Thymus (tissue), 11 donors: ENCODE measurements at regions not wholly inside any gene's neighbourhood (a gene's known extent, or its start where the extent isn't known, plus 50 kb on each side); places are given as distances from the start of the nearest gene placed in this dataset.

ENCODE experiments used
- DNase-seq, 9 donors: peaks; one replicate each; pipeline ENCODE4 v3.0.0-alpha.2; 2013; ENCODE audit warnings: low spot score in 9 of 9, low read depth in 6 of 9, missing footprints in 1 of 9
- H3K27ac ChIP-seq, 2 donors: one replicate each; pipeline ENCODE4 v1.5.1; 2013; ENCODE audit warnings: control low read depth in 1 of 2, low read depth in 1 of 2, low read length in 1 of 2, mild to moderate bottlenecking in 1 of 2, moderate library complexity in 1 of 2
- H3K27me3 ChIP-seq, 2 donors: one replicate each; pipeline ENCODE4 v1.5.1; 2013; ENCODE audit warnings: low read length in 1 of 2; ENCODE audit not compliant: control insufficient read depth in 2 of 2, insufficient read depth in 1 of 2
- H3K36me3 ChIP-seq, 2 donors: one replicate each; pipeline ENCODE4 v1.5.1; 2013; ENCODE audit warnings: low read length in 1 of 2, mild to moderate bottlenecking in 1 of 2, moderate library complexity in 1 of 2; ENCODE audit not compliant: control insufficient read depth in 2 of 2, insufficient read depth in 2 of 2
- H3K4me1 ChIP-seq, 2 donors: one replicate each; pipeline ENCODE4 v1.5.1; 2013; ENCODE audit warnings: low read length in 2 of 2; ENCODE audit not compliant: control insufficient read depth in 2 of 2, insufficient read depth in 2 of 2
- H3K4me3 ChIP-seq, 2 donors: one replicate each; pipeline ENCODE4 v1.5.1; 2013; ENCODE audit warnings: low read length in 2 of 2, control low read depth in 1 of 2, mild to moderate bottlenecking in 1 of 2
- H3K9me3 ChIP-seq, 2 donors: one replicate each; pipeline ENCODE4 v1.5.1; 2013; ENCODE audit warnings: low read length in 1 of 2, mild to moderate bottlenecking in 1 of 2; ENCODE audit not compliant: control insufficient read depth in 2 of 2, insufficient read depth in 1 of 2
- WGBS: extraction: QIAGEN DNeasy Blood & Tissue Kit; methylation state at CpG from one replicate; pipeline ENCODE4 v1.1.7; 2013; 5-methylcytosine and 5-hydroxymethylcytosine counted together
- donor health status: healthy.

DNA sequence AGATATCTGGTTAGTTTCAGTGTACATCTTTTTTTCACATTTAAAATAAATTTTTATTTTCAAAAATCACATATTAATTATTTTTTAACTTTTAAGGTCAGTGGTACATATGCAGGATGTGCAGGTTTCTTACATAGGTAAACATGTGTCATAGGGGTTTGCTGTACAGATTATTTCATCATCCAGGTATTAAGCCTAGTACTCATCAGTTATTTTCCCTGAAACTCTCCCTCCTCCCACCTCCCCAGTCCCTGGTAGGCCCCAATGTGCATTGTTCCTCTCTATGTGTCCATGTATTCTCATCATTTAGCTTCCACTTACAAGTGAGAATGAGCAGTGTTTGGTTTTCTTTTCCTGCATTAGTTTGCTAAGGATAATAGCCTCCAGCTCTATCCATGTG, 323.0 kb downstream of the C7orf25 start:
- Histone ChIP-seq H3K4me3 (no peak overlapping the region), H3K27me3 (no peaks in the 10 kb centered on the region), H3K36me3 (no peaks in the 10 kb centered on the region), H3K4me1 (no peaks in the 10 kb centered on the region), H3K9me3 (no peaks in the 10 kb centered on the region), H3K27ac (no peak overlapping the region)
- no peak for DNase-seq

DNA sequence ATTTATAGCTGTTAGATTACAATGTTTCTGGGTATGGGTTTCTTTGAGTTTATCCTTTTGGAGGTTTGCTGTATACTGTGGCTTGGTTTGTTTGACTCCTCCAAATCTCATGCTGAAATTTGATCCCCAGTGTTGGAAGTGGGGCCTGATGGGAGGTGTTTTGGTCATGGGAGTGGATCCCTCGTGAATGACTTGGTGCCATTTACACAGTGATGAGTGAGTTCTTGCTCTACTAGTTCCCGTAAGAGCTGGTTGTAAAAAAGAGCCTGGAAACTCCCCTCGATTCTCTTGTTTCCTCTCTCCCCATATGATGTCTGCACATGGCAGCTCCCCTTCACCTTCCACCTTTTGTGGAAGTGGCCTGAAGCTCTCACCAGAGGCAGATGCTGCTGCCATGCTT, 324.1 kb downstream of the C7orf25 start:
- H3K4me3 ChIP-seq: no peak overlapping the region
- no peaks in the 10 kb centered on the region for H3K36me3 ChIP-seq
- WGBS: 82% methylated on average over 3 of the region's 3 CpGs
- H3K4me1 ChIP-seq: no peaks in the 10 kb centered on the region
- peak in 1 of 9 donors; percentile 11 for DNase-seq
- H3K27me3 ChIP-seq: no peaks in the 10 kb centered on the region
- no peaks in the 10 kb centered on the region for H3K9me3 ChIP-seq
- H3K27ac ChIP-seq: peak overlapping the region; percentile 19 to 31

DNA sequence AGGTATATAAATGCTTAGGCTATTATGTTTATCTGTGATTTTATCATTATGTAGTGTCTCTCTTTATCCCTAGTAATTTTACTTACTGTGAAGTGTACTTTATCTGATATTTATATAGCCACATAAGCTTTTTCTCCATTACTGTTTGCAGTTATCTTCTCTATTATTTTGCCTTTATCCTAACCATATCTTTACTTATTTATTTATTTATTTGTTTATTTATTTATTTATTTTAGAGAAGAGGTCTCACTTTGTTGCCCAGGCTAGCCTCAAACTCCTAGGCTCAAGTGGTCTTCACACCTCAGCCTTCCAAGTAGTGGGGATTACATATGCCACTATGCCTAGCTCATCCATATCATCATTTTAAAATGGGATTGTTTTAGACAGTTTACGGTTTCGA, 331.8 kb downstream of the C7orf25 start:
- Histone ChIP-seq H3K27ac (no peak overlapping the region), H3K4me3 (no peak overlapping the region), H3K27me3 (no peaks in the 10 kb centered on the region), H3K4me1 (no peaks in the 10 kb centered on the region), H3K9me3 (no peaks in the 10 kb centered on the region), H3K36me3 (no peaks in the 10 kb centered on the region)
- DNase-seq: no peak
- 98% methylated on average over 2 of the region's 2 CpGs for WGBS

DNA sequence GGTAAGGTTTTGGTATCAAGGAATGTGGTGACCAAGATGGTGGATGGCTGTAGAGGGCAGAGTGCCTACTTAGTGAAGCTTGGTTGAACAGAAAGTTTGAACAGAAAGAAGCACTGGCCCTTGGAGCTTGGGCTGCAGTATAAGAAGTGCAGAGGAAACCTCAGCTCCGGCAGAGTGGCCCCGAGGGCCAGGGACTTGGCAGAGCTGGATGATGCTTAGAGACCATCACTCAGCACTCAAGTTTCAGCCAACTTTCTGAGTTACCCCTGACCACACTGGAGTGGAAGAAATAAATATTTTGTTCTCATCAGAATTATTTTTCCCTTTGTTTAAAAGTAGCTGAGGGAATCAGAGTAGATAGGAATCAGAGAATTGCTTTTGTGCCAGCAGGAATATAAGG, 336.7 kb downstream of the C7orf25 start:
- peak overlapping the region in 1 of 2 donors; percentile 18 for H3K27ac ChIP-seq
- no peaks in the 10 kb centered on the region for H3K9me3 ChIP-seq
- WGBS: 77% methylated on average over 2 of the region's 2 CpGs
- H3K4me1 ChIP-seq: no peaks in the 10 kb centered on the region
- H3K36me3 ChIP-seq: no peaks in the 10 kb centered on the region
- no peaks in the 10 kb centered on the region for H3K27me3 ChIP-seq
- H3K4me3 ChIP-seq: no peak overlapping the region
- no peak for DNase-seq

DNA sequence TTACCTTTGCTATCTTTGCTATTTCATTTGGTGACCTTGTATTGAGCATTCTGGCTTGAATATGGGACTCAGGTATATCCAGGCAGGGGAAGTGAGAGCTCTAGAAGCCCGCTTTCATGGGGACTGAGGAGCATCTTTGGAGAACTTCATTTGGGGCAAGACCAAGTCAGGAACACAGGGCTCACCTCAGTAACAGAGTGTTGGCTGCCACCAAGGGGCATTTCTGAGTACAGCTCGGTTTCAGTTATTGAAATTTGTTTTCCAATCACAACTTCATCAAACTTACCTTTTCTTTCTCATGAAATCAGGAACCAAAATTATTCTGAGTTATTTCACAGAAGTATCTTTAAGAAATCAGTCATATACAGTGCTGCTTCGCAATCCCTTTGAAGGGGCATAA, 337.2 kb downstream of the C7orf25 start:
- Histone ChIP-seq H3K4me1 (no peaks in the 10 kb centered on the region), H3K4me3 (no peak overlapping the region), H3K27ac (no peak overlapping the region), H3K9me3 (no peaks in the 10 kb centered on the region), H3K36me3 (no peaks in the 10 kb centered on the region), H3K27me3 (no peaks in the 10 kb centered on the region)
- DNase-seq: no peak
- WGBS: 76% methylated on average over 3 of the region's 3 CpGs

DNA sequence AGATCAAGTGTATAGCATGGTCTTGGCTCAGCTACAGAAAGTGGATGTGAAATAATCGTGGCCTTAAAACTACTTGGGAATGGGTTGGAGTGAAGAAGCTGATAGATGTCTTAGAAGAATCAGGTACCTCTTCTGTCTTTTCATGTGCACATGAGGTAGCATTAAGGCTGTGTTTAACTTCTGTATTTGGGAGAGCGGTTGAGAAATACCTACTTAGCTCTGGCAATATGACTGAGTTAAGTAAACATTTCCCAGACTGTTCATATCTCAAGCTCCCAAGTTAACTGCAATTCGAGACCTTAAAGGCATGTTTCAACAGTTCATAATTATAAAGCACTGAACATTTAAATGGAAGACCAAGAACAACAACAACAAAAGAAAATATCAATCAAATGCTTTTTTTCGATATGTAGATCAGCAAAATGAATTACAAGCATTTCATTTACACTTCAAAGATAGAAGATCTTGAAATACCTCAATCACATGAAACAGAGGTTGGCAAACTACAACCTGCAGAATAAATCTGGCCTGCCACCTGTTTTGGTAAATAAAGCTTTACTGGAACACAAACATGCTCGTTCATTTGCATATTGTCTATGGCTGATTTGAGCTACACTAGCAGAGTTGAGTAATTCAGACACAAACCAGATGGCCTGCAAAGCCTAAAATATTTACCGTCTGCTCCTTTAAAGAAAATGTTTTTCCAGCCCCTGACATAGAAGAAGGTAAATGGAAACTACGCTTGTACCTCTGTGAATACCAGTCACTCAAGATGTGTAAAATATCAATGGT, 337.1 kb upstream of the GLI3 start:
- H3K27ac ChIP-seq: peak overlapping the region in 1 of 2 donors; percentile 20
- 71% methylated on average over 7 of the region's 7 CpGs for WGBS
- no peak for DNase-seq
- no peaks in the 10 kb centered on the region for H3K27me3 ChIP-seq
- H3K4me3 ChIP-seq: no peak overlapping the region
- no peaks in the 10 kb centered on the region for H3K4me1 ChIP-seq
- H3K36me3 ChIP-seq: no peaks in the 10 kb centered on the region
- no peaks in the 10 kb centered on the region for H3K9me3 ChIP-seq

DNA sequence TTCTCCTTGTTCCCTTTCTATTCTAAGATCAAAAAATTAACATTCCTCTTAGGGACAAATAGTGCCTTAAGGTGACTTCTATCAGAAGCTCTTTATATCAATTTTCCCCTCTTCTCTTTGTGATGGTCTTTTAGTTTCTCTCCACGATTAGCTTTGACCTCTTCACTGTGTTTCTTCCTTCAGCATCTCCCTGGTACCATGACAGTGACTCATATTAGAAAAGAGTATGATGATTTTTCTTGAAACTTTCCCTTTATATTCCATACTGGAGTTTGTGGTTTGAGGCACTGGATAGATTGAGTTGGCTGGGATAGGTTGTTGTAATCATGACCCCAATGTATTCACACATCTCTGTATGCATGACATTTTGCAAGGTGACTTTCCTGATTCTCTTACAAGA, 335.6 kb upstream of the GLI3 start:
- no peak overlapping the region for H3K27ac ChIP-seq
- no peaks in the 10 kb centered on the region for H3K27me3 ChIP-seq
- H3K4me1 ChIP-seq: no peaks in the 10 kb centered on the region
- DNase-seq: no peak
- WGBS: 73% methylated on average over 1 of the region's 1 CpG
- no peak overlapping the region for H3K4me3 ChIP-seq
- H3K9me3 ChIP-seq: no peaks in the 10 kb centered on the region
- H3K36me3 ChIP-seq: no peaks in the 10 kb centered on the region

DNA sequence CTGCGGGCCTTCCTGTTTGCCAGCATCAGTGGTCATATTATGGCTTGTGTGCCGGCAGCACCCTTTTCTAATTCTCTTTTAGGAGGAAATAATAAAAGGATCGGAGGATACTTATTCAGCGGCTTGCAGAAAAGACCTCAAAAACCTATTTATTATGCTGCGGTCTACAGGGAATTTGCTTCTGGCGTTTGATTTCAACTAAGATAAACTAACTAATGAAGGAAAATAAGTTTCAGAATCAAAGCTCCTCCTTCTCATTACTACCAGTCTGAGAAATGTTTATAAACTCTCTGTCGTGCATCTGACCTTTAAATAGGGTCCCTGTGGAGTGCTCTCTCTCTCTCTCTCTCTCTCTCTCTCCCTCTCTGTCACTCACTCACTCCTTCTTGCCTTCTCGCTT, 335.0 kb upstream of the GLI3 start:
- Histone ChIP-seq H3K4me3 (no peak overlapping the region), H3K4me1 (no peaks in the 10 kb centered on the region), H3K36me3 (no peaks in the 10 kb centered on the region), H3K27ac (no peak overlapping the region), H3K27me3 (no peaks in the 10 kb centered on the region), H3K9me3 (no peaks in the 10 kb centered on the region)
- 91% methylated on average over 8 of the region's 8 CpGs for WGBS
- DNase-seq: no peak

DNA sequence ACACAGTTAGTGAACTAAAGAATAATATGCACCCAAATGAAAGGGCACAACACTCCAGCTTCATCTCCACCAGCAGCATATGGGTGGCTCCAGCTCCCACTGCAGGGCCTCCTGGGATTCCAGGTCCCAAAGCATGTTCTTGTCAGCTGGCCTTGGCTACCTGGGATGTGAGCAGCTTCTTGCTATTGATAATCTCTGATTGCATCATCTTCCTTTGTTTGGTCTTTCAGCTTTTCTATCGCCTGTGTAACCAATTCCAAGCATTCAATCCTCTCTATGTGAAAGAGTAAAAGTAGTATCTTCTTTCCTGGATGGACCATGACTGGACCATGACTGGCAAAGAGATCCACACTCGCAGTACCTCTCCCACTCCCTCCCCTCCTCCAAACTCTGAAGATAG, 333.9 kb upstream of the GLI3 start:
- Histone ChIP-seq H3K4me1 (no peaks in the 10 kb centered on the region), H3K9me3 (no peaks in the 10 kb centered on the region), H3K4me3 (no peak overlapping the region), H3K36me3 (no peaks in the 10 kb centered on the region), H3K27ac (no peak overlapping the region), H3K27me3 (no peaks in the 10 kb centered on the region)
- DNase-seq: no peak
- 89% methylated on average over 2 of the region's 2 CpGs for WGBS
